ENCODE measurements at regions not wholly inside any gene's neighbourhood (a gene's known extent, or its start where the extent isn't known, plus 50 kb on each side); places are given as distances from the start of the nearest gene placed in this dataset.

DNA sequence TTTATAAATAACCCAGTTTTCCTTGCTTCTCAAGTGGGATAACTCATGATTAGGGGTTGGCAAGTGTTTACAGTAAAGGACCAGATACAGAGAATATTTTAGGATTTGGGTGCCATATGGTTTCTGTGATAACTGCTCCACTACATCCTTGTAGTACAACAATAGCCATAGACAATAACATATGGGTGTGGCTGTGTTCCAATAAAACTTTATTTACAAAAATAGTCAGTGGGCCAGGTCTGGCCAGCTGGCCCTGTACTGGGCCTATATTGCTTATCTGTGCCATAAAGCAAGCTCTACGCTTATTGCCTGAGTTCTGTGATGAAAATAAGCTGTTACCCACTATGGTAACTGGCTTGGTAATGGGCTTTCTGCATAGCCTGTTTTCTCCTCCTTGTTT is 386.5 kb upstream of the RBFOX1 start:
- no peak for DNase-seq (ENCODE audit: low read depth, low spot score)
- H4K20me1 ChIP-seq (ENCODE audit: control insufficient read depth, extremely low read depth, insufficient read depth, low read length) = no peaks in the 10 kb centered on the region
- H3K4me2 ChIP-seq (ENCODE audit: control insufficient read depth, extremely low read depth, insufficient read depth, low read depth, low read length) = no peak overlapping the region
- no peak overlapping the region for H3K4me3 ChIP-seq (ENCODE audit: control insufficient read depth in 2 of 3, extremely low read depth in 1 of 3, insufficient read depth in 2 of 3, low read depth in 1 of 3, low read length in 3 of 3)
- peaks cover 2% of the 10 kb centered on the region for H3K9me3 ChIP-seq (ENCODE audit: control insufficient read depth, low read depth, low read length)
- H3K9ac ChIP-seq (ENCODE audit: control insufficient read depth, extremely low read depth, insufficient read depth, low read length) = no peak overlapping the region
- dilution Hi-C loops (cut with MboI; ENCODE audit: extremely low pct_ligation_motif_present, low sequenced_read_pairs) = no loop called here
- H2AFZ ChIP-seq (ENCODE audit: control insufficient read depth, low read length) = no peak overlapping the region
- H3K27ac ChIP-seq (ENCODE audit: control insufficient read depth, insufficient read depth, low read length) = no peak overlapping the region
- no peaks in the 10 kb centered on the region for H3K27me3 ChIP-seq (ENCODE audit: control insufficient read depth, extremely low read depth, insufficient read depth, low read length)
- no peak for FAIRE-seq
- TF ChIP-seq, protein P1, sequence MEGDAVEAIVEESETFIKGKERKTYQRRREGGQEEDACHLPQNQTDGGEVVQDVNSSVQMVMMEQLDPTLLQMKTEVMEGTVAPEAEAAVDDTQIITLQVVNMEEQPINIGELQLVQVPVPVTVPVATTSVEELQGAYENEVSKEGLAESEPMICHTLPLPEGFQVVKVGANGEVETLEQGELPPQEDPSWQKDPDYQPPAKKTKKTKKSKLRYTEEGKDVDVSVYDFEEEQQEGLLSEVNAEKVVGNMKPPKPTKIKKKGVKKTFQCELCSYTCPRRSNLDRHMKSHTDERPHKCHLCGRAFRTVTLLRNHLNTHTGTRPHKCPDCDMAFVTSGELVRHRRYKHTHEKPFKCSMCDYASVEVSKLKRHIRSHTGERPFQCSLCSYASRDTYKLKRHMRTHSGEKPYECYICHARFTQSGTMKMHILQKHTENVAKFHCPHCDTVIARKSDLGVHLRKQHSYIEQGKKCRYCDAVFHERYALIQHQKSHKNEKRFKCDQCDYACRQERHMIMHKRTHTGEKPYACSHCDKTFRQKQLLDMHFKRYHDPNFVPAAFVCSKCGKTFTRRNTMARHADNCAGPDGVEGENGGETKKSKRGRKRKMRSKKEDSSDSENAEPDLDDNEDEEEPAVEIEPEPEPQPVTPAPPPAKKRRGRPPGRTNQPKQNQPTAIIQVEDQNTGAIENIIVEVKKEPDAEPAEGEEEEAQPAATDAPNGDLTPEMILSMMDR (optimal IDR thresholded peaks at IDR 0.05 in 1 of 3, IDR thresholded peaks at IDR 0.05 in 1 of 3, conservative IDR thresholded peaks at IDR 0.05 in 1 of 3; ENCODE audit: extremely low read depth in 1 of 3, insufficient read depth in 2 of 3, low read length in 3 of 3) = no peak
- H3K9me1 ChIP-seq (ENCODE audit: control insufficient read depth, extremely low read depth, insufficient read depth, low read length) = no peaks in the 10 kb centered on the region
- no peaks in the 10 kb centered on the region for H3K79me2 ChIP-seq (ENCODE audit: control insufficient read depth, insufficient read depth, low read length)
- no peaks in the 10 kb centered on the region for H3K4me1 ChIP-seq (ENCODE audit: control insufficient read depth, extremely low read depth, insufficient read depth, low read length)
- H3K36me3 ChIP-seq (ENCODE audit: control insufficient read depth in 2 of 2, extremely low read depth in 1 of 2, insufficient read depth in 2 of 2, low read length in 2 of 2) = no peaks in the 10 kb centered on the region

DNA sequence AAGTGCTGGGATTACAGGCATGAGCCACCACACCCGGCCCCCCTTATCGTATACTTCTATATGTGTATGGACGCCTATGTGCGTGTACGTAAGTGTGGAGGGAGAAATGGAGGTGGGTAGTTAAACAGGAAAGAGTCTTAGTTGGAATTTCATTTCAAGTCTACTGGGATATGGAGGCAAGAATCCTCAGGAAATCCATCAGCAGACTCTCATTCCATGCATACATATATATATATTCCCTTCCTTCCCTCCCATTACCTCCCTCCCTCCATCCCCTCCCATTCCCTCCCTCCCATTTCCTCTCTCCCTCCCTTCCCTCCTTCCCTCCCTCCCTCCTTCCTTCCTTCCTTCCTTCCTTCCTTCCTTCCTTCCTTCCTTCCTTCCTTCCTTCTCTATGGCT is 391.7 kb upstream of the RBFOX1 start:
- Histone ChIP-seq H3K27ac (ENCODE audit: control insufficient read depth, insufficient read depth, low read length) (no peak overlapping the region), H3K9me3 (ENCODE audit: control insufficient read depth, low read depth, low read length) (no peaks in the 10 kb centered on the region), H4K20me1 (ENCODE audit: control insufficient read depth, extremely low read depth, insufficient read depth, low read length) (no peaks in the 10 kb centered on the region), H2AFZ (ENCODE audit: control insufficient read depth, low read length) (no peak overlapping the region), H3K27me3 (ENCODE audit: control insufficient read depth, extremely low read depth, insufficient read depth, low read length) (no peaks in the 10 kb centered on the region), H3K9ac (ENCODE audit: control insufficient read depth, extremely low read depth, insufficient read depth, low read length) (no peak overlapping the region), H3K36me3 (ENCODE audit: control insufficient read depth in 2 of 2, extremely low read depth in 1 of 2, insufficient read depth in 2 of 2, low read length in 2 of 2) (no peaks in the 10 kb centered on the region), H3K4me1 (ENCODE audit: control insufficient read depth, extremely low read depth, insufficient read depth, low read length) (no peaks in the 10 kb centered on the region), H3K4me2 (ENCODE audit: control insufficient read depth, extremely low read depth, insufficient read depth, low read depth, low read length) (no peak overlapping the region), H3K4me3 (ENCODE audit: control insufficient read depth in 2 of 3, extremely low read depth in 1 of 3, insufficient read depth in 2 of 3, low read depth in 1 of 3, low read length in 3 of 3) (no peak overlapping the region), H3K9me1 (ENCODE audit: control insufficient read depth, extremely low read depth, insufficient read depth, low read length) (no peaks in the 10 kb centered on the region), H3K79me2 (ENCODE audit: control insufficient read depth, insufficient read depth, low read length) (no peaks in the 10 kb centered on the region)
- TF ChIP-seq, protein P1 (optimal IDR thresholded peaks at IDR 0.05 in 1 of 3, IDR thresholded peaks at IDR 0.05 in 1 of 3, conservative IDR thresholded peaks at IDR 0.05 in 1 of 3; ENCODE audit: extremely low read depth in 1 of 3, insufficient read depth in 2 of 3, low read length in 3 of 3) = no peak
- no peak for TF ChIP-seq EZH2 (IDR thresholded peaks at IDR 0.05; ENCODE audit: low read length)
- dilution Hi-C loops (cut with MboI; ENCODE audit: extremely low pct_ligation_motif_present, low sequenced_read_pairs) = no loop called here
- FAIRE-seq (no peak), DNase-seq (ENCODE audit: low read depth, low spot score) (no peak)

All from keratinocyte (primary cell).